Adrenal gland (tissue), 5 donors: ENCODE measurements at regions not wholly inside any gene's neighbourhood (a gene's known extent, or its start where the extent isn't known, plus 50 kb on each side); places are given as distances from the start of the nearest gene placed in this dataset.

ENCODE experiments used
- CTCF ChIP-seq, 6 experiments: fragments of 450-650 bp in 4 of 6; fragments of 200-600 bp in 2 of 6; sonication (generic) in 1 of 6; IDR thresholded peaks; 1 replicate in 5 of 6; 2 replicates in 1 of 6; pipeline versions ENCODE4 v1.5.1 to v1.8.0; 2016 to 2021; ENCODE audit warnings: antibody characterized with exemption in 6 of 6, mild to moderate bottlenecking in 2 of 6, moderate library complexity in 1 of 6
- POLR2A ChIP-seq, 2 donors: fragments of 450-650 bp; IDR thresholded peaks; one replicate each; pipeline ENCODE4 v1.6.1; 2017; ENCODE audit warnings: antibody characterized with exemption in 2 of 2, mild to moderate bottlenecking in 2 of 2, moderate library complexity in 1 of 2
- donor health status: DM: no; HTN: no; CAD: no.

GRCh38 chr16:65624229-65624628, 502.4 kb upstream of the CDH11 start:
- TF ChIP-seq POLR2A (IDR thresholded peaks at IDR 0.05) (no peak), CTCF (IDR thresholded peaks at IDR 0.05) (no peak)
